GM19468 (cell line): ENCODE measurements at regions not wholly inside any gene's neighbourhood (a gene's known extent, or its start where the extent isn't known, plus 50 kb on each side); places are given as distances from the start of the nearest gene placed in this dataset.

Experiments
- ATAC-seq: cut with Tn5 transposase; IDR thresholded peaks from one replicate; pipeline ENCODE4 v1.9.1; 2021; ENCODE audit warnings: mild to moderate bottlenecking, moderate library complexity, moderate number of reproducible peaks; ENCODE audit not compliant: unreplicated experiment; ENCODE audit errors: extremely low read depth

GRCh38 chr12:124637163-124637562 is 69.8 kb upstream of the NCOR2 start:
- no peak for ATAC-seq

- ATAC-seq, result no peak
Observed at GRCh38 chr12:124636138-124636978, 68.9 kb upstream of the NCOR2 start.

GRCh38 chr12:124635316-124635715 is 67.9 kb upstream of the NCOR2 start:
- ATAC-seq, result no peak

- no peak for ATAC-seq
Observed at GRCh38 chr12:124633365-124634362, 66.3 kb upstream of the NCOR2 start.

GRCh38 chr12:124632519-124632984 is 65.1 kb upstream of the NCOR2 start:
- no peak for ATAC-seq

- ATAC-seq, result no peak
Observed at GRCh38 chr12:124631681-124632256, 64.4 kb upstream of the NCOR2 start.

- ATAC-seq, result no peak
Observed at GRCh38 chr12:124630791-124631313, 63.4 kb upstream of the NCOR2 start.

- no peak for ATAC-seq
Observed at GRCh38 chr12:124629789-124630480, 62.5 kb upstream of the NCOR2 start.

GRCh38 chr12:124629117-124629516 is 61.7 kb upstream of the NCOR2 start:
- ATAC-seq, result no peak

- ATAC-seq, result no peak
Observed at GRCh38 chr12:124627956-124628355, 60.5 kb upstream of the NCOR2 start.

GRCh38 chr12:124626971-124627411 is 59.6 kb upstream of the NCOR2 start:
- ATAC-seq, result no peak

GRCh38 chr12:124625867-124626675 is 58.7 kb upstream of the NCOR2 start:
- ATAC-seq, result no peak

- no peak for ATAC-seq
Observed at GRCh38 chr12:124624823-124625222, 57.4 kb upstream of the NCOR2 start.

- ATAC-seq, result no peak
Observed at GRCh38 chr12:124623344-124624035, 56.1 kb upstream of the NCOR2 start.

GRCh38 chr12:124622764-124623163 is 55.4 kb upstream of the NCOR2 start:
- ATAC-seq, result no peak

GRCh38 chr12:124622331-124622730 is 54.9 kb upstream of the NCOR2 start:
- no peak for ATAC-seq

- no peak for ATAC-seq
Observed at GRCh38 chr12:124621296-124621660, 53.9 kb upstream of the NCOR2 start.

GRCh38 chr12:124620606-124621295 is 53.3 kb upstream of the NCOR2 start:
- no peak for ATAC-seq
